ENCODE measurements at regions not wholly inside any gene's neighbourhood (a gene's known extent, or its start where the extent isn't known, plus 50 kb on each side); places are given as distances from the start of the nearest gene placed in this dataset.

GRCh38 chr9:108389056-108389455 is 466.7 kb downstream of the ACTL7B start:
- ATAC-seq (no peak), DNase-seq (no peak)
- no peak overlapping the region for H2AFZ ChIP-seq (ENCODE audit: low read length)
- H3K9ac ChIP-seq (ENCODE audit: low read length) = no peak overlapping the region
- no peak overlapping the region for H3K4me2 ChIP-seq (ENCODE audit: low read length)
- intact Hi-C loops (cut with micrococcal nuclease) = no loop called here
- H3F3A ChIP-seq (ENCODE audit: low read length, unreplicated experiment) = no peaks in the 10 kb centered on the region
- no peaks in the 10 kb centered on the region; the same call in 1 of the 2 replicates for H3K4me1 ChIP-seq (ENCODE audit: insufficient read depth, low read length)
- no peak for TF ChIP-seq EZH2 (IDR thresholded peaks at IDR 0.05; ENCODE audit: low read length, unreplicated experiment)
- no peak for TF ChIP-seq CTCF (conservative IDR thresholded peaks at IDR 0.05; ENCODE audit: low read depth, low read length)
- no peak for TF ChIP-seq EZH2phosphoT487 (IDR thresholded peaks at IDR 0.05; ENCODE audit: borderline replicate concordance, low read length)
- no TSS peak for BruUV-seq (replicated peaks)
- no peak overlapping the region for H3K27ac ChIP-seq (ENCODE audit: low read length)
- no peak overlapping the region for H3K4me3 ChIP-seq (ENCODE audit: low read length)
- no peaks in the 10 kb centered on the region for H3K79me2 ChIP-seq (ENCODE audit: low read length)
- no peaks in the 10 kb centered on the region for H3K9me3 ChIP-seq (ENCODE audit: low read length)
- H3K9me2 ChIP-seq (replicated peaks; ENCODE audit: low read length) = no peaks in the 10 kb centered on the region
- H3K27me3 ChIP-seq (ENCODE audit: low read length) = no peaks in the 10 kb centered on the region
- ChIA-PET CTCF (no interaction called here), POLR2A (ENCODE audit: unreplicated experiment) (no interaction called here)
- no peaks in the 10 kb centered on the region for H4K20me1 ChIP-seq (ENCODE audit: low read length)
- H3K36me3 ChIP-seq (ENCODE audit: low read depth, low read length) = no peaks in the 10 kb centered on the region

GRCh38 chr9:108386859-108387384 is 468.9 kb downstream of the ACTL7B start:
- Histone ChIP-seq H2AFZ (ENCODE audit: low read length) (no peak overlapping the region), H3K9me3 (ENCODE audit: low read length) (no peaks in the 10 kb centered on the region), H3K79me2 (ENCODE audit: low read length) (no peaks in the 10 kb centered on the region), H3K4me1 (ENCODE audit: insufficient read depth, low read length) (no peaks in the 10 kb centered on the region; the same call in 1 of the 2 replicates), H3K9me2 (replicated peaks; ENCODE audit: low read length) (no peaks in the 10 kb centered on the region), H3K4me3 (ENCODE audit: low read length) (no peak overlapping the region), H3K9ac (ENCODE audit: low read length) (no peak overlapping the region), H4K20me1 (ENCODE audit: low read length) (no peaks in the 10 kb centered on the region), H3K27ac (ENCODE audit: low read length) (peak overlapping the region; percentile 7), H3F3A (ENCODE audit: low read length, unreplicated experiment) (no peaks in the 10 kb centered on the region), H3K4me2 (ENCODE audit: low read length) (no peak overlapping the region), H3K36me3 (ENCODE audit: low read depth, low read length) (no peaks in the 10 kb centered on the region), H3K27me3 (ENCODE audit: low read length) (no peaks in the 10 kb centered on the region)
- peak; percentile 50 for DNase-seq
- no peak for TF ChIP-seq EZH2phosphoT487 (IDR thresholded peaks at IDR 0.05; ENCODE audit: borderline replicate concordance, low read length)
- no peak for TF ChIP-seq EZH2 (IDR thresholded peaks at IDR 0.05; ENCODE audit: low read length, unreplicated experiment)
- TF ChIP-seq CTCF (conservative IDR thresholded peaks at IDR 0.05; ENCODE audit: low read depth, low read length) = no peak
- peak; percentile 27; the same call in 1 of the 2 replicates for ATAC-seq
- intact Hi-C loops (cut with micrococcal nuclease) = no loop called here
- no TSS peak for BruUV-seq (replicated peaks)
- POLR2A ChIA-PET (ENCODE audit: unreplicated experiment) = interaction anchor here (0.6 kb wide), 1 partner anchor 427 kb away, joined by 3 read pairs; no protein-coding TSS in a partner anchor
- CTCF ChIA-PET = no interaction called here

- intact Hi-C loops (cut with micrococcal nuclease) = no loop called here
- ChIA-PET POLR2A (ENCODE audit: unreplicated experiment) (no interaction called here), CTCF (no interaction called here)
- TF ChIP-seq EZH2 (IDR thresholded peaks at IDR 0.05; ENCODE audit: low read length, unreplicated experiment) (no peak), EZH2phosphoT487 (IDR thresholded peaks at IDR 0.05; ENCODE audit: borderline replicate concordance, low read length) (no peak), CTCF (conservative IDR thresholded peaks at IDR 0.05; ENCODE audit: low read depth, low read length) (no peak)
- Histone ChIP-seq H3K4me2 (ENCODE audit: low read length) (no peak overlapping the region), H3K36me3 (ENCODE audit: low read depth, low read length) (no peaks in the 10 kb centered on the region), H3K79me2 (ENCODE audit: low read length) (no peaks in the 10 kb centered on the region), H3F3A (ENCODE audit: low read length, unreplicated experiment) (no peaks in the 10 kb centered on the region), H3K4me3 (ENCODE audit: low read length) (no peak overlapping the region), H3K9ac (ENCODE audit: low read length) (no peak overlapping the region), H3K9me2 (replicated peaks; ENCODE audit: low read length) (no peaks in the 10 kb centered on the region), H3K9me3 (ENCODE audit: low read length) (no peaks in the 10 kb centered on the region), H3K4me1 (ENCODE audit: insufficient read depth, low read length) (no peaks in the 10 kb centered on the region; the same call in 1 of the 2 replicates), H4K20me1 (ENCODE audit: low read length) (no peaks in the 10 kb centered on the region), H3K27me3 (ENCODE audit: low read length) (no peaks in the 10 kb centered on the region), H3K27ac (ENCODE audit: low read length) (no peak overlapping the region), H2AFZ (ENCODE audit: low read length) (no peak overlapping the region)
- no peak for ATAC-seq
- no TSS peak for BruUV-seq (replicated peaks)
- DNase-seq = no peak
Measured at GRCh38 chr9:108386032-108386431, 469.8 kb downstream of the ACTL7B start.
